ENCODE measurements at regions not wholly inside any gene's neighbourhood (a gene's known extent, or its start where the extent isn't known, plus 50 kb on each side); places are given as distances from the start of the nearest gene placed in this dataset.

GRCh38 chr5:162837155-162837554 is 600.2 kb upstream of the CCNG1 start:
- no peak for DNase-seq (ENCODE audit: low spot score in 2 of 2)
- TF ChIP-seq, protein P1, sequence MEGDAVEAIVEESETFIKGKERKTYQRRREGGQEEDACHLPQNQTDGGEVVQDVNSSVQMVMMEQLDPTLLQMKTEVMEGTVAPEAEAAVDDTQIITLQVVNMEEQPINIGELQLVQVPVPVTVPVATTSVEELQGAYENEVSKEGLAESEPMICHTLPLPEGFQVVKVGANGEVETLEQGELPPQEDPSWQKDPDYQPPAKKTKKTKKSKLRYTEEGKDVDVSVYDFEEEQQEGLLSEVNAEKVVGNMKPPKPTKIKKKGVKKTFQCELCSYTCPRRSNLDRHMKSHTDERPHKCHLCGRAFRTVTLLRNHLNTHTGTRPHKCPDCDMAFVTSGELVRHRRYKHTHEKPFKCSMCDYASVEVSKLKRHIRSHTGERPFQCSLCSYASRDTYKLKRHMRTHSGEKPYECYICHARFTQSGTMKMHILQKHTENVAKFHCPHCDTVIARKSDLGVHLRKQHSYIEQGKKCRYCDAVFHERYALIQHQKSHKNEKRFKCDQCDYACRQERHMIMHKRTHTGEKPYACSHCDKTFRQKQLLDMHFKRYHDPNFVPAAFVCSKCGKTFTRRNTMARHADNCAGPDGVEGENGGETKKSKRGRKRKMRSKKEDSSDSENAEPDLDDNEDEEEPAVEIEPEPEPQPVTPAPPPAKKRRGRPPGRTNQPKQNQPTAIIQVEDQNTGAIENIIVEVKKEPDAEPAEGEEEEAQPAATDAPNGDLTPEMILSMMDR (IDR thresholded peaks at IDR 0.05) = no peak
- TF ChIP-seq POLR2AphosphoS5 (IDR thresholded peaks at IDR 0.05) = no peak
- no peak for TF ChIP-seq POLR2A (IDR thresholded peaks at IDR 0.05)
- no peak overlapping the region for H3K4me3 ChIP-seq
- no peaks in the 10 kb centered on the region for H3K9me3 ChIP-seq
- H3K4me1 ChIP-seq = no peaks in the 10 kb centered on the region
- no peaks in the 10 kb centered on the region for H3K36me3 ChIP-seq
- intact Hi-C loops (cut with DNase I; ENCODE audit: low total_unique reads) = no loop called here
- no peaks in the 10 kb centered on the region for H3K27me3 ChIP-seq
- H3K27ac ChIP-seq = no peak overlapping the region

DNA sequence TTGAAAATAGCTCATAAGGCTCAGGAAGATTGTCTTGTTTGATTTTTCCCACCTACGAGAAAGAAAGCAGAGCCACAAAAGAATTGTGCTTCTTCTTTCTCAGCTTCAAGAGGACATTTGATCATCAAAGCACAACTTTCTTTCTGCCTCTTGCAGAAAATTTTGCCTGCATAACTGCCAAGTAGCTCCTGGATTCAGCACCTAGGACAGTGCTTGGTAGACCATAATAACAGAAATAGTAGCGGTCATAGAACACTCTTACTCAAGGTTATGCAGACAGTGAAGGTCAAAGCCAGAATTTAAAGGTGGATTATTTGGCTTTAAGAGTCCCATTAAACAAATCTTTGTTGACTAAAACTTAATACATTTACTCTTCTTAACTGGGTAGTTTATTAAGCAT is 594.7 kb upstream of the CCNG1 start:
- Histone ChIP-seq H3K27ac (no peak overlapping the region), H3K4me1 (no peaks in the 10 kb centered on the region), H3K27me3 (no peaks in the 10 kb centered on the region), H3K4me3 (no peak overlapping the region), H3K36me3 (no peaks in the 10 kb centered on the region), H3K9me3 (no peaks in the 10 kb centered on the region)
- no peak for DNase-seq (ENCODE audit: low spot score in 2 of 2)
- TF ChIP-seq POLR2AphosphoS5 (IDR thresholded peaks at IDR 0.05) (no peak), POLR2A (IDR thresholded peaks at IDR 0.05) (no peak)
- TF ChIP-seq, protein P1 (IDR thresholded peaks at IDR 0.05) = no peak
- intact Hi-C loops (cut with DNase I; ENCODE audit: low total_unique reads) = no loop called here

GRCh38 chr5:162852134-162852533 is 585.3 kb upstream of the CCNG1 start:
- DNase-seq (ENCODE audit: low spot score in 2 of 2) = no peak
- Histone ChIP-seq H3K4me3 (no peak overlapping the region), H3K4me1 (no peaks in the 10 kb centered on the region), H3K27me3 (no peaks in the 10 kb centered on the region), H3K9me3 (no peaks in the 10 kb centered on the region), H3K36me3 (no peaks in the 10 kb centered on the region), H3K27ac (no peak overlapping the region)
- intact Hi-C loops (cut with DNase I; ENCODE audit: low total_unique reads) = no loop called here
- TF ChIP-seq, protein P1 (IDR thresholded peaks at IDR 0.05) = no peak
- TF ChIP-seq POLR2A (IDR thresholded peaks at IDR 0.05) (no peak), POLR2AphosphoS5 (IDR thresholded peaks at IDR 0.05) (no peak)

DNA sequence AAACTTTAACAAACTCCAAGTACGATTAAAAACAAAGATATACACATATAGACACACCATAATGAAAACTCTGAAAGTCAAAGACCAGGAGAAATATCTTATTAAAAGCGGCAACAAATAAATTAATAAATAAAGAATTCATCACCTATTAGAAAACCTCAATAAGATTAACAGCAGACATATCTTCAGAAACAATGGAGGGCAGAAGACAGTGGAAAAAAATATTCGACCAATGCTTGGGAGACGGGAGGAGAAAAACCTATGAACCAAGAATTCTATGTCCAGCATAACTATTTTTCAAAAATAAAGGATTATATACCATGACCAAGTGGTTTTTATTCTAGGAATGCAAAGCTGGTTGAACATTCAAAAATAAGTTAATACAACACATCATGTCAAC is 578.6 kb upstream of the CCNG1 start:
- Histone ChIP-seq H3K27ac (no peak overlapping the region), H3K4me1 (no peaks in the 10 kb centered on the region), H3K36me3 (peaks cover 4% of the 10 kb centered on the region), H3K9me3 (peaks cover 4 to 23% of the 10 kb centered on the region in 2 donors), H3K27me3 (no peaks in the 10 kb centered on the region), H3K4me3 (no peak overlapping the region)
- TF ChIP-seq POLR2AphosphoS5 (IDR thresholded peaks at IDR 0.05) (no peak), POLR2A (IDR thresholded peaks at IDR 0.05) (no peak)
- TF ChIP-seq, protein P1 (IDR thresholded peaks at IDR 0.05) = no peak
- DNase-seq (ENCODE audit: low spot score in 2 of 2) = no peak
- intact Hi-C loops (cut with DNase I; ENCODE audit: low total_unique reads) = no loop called here

DNA sequence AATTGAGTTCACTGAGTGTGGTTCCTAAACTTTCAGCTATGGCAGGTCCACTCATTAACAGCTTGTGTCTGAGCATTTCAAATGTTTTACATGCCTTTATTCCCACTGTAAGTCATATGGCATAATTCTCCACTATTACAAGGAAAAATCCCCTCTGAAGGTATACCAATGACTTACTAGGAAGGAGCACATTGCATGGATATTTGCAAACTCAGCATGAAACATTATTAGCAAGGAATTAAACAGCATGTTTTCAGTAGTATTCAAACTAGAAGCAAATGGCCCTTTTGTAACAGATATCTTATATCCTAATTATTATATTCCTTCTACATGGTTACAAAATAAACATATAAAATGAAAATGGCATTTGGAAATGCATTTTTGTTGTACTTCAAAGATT is 566.4 kb upstream of the CCNG1 start:
- Histone ChIP-seq H3K4me3 (no peak overlapping the region), H3K4me1 (no peaks in the 10 kb centered on the region), H3K27ac (no peak overlapping the region), H3K9me3 (peaks cover 5 to 7% of the 10 kb centered on the region in 2 donors), H3K27me3 (no peaks in the 10 kb centered on the region), H3K36me3 (no peaks in the 10 kb centered on the region)
- DNase-seq (ENCODE audit: low spot score in 2 of 2) = no peak
- TF ChIP-seq, protein P1 (IDR thresholded peaks at IDR 0.05) = no peak
- TF ChIP-seq POLR2AphosphoS5 (IDR thresholded peaks at IDR 0.05) (no peak), POLR2A (IDR thresholded peaks at IDR 0.05) (no peak)
- intact Hi-C loops (cut with DNase I; ENCODE audit: low total_unique reads) = no loop called here

All from breast epithelium (tissue), 4 donors.